NCI-H2107 treated with DMSO at 0.1 percent for 48 hours (cell line): ENCODE measurements at regions not wholly inside any gene's neighbourhood (a gene's known extent, or its start where the extent isn't known, plus 50 kb on each side); places are given as distances from the start of the nearest gene placed in this dataset.

Experiments used
- DNase-seq: peaks from one replicate; lab custom pipeline; 2025; ENCODE audit not compliant: unreplicated experiment; lab: John Stamatoyannopoulos, UW

DNA sequence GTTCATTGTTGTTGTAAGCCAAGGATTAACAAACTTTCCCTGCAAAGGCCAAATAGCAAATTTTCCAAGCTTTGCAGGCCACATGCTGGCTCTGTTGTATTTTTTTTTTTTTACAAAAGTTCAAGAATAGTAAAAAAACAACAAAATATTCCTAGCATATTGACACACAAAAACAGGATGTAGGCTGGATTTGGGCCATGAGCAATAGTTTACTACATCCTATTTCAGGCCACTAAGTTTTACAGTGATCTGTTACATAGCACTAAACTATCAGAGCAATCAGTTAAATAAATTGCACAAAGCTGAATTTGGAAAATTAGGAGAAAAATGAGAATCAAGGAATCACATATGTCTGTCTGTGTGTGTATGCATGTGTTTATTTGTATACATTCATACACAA lies 491.8 kb upstream of the GHITM start:
- no peak for DNase-seq

DNA sequence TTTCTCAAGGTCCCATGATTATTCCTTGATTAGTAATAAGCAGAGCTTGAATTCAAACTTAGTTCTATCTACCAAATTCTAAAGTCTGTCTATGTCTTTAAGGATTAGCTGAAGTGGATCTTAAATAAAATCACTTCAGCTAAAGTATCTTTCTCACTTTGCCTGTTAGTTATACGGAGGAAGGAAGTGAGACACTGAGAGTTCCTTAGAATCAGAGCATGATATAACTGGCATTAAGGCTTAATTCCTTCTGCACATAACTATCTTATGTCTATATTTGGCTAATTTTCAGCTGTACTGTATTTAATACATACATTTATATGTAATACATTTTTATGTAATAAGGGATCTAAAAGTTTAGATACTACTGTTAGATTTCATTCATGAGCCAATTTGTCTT lies 491.1 kb upstream of the GHITM start:
- DNase-seq: no peak

GRCh38 chr10:83649471-83649870 lies 489.8 kb upstream of the GHITM start:
- no peak for DNase-seq

- DNase-seq: no peak
These were observed 484.6 kb upstream of the GHITM start for GRCh38 chr10:83654689-83655088.

- no peak for DNase-seq
These were observed 482.4 kb upstream of the GHITM start for GRCh38 chr10:83656924-83657323.

DNA sequence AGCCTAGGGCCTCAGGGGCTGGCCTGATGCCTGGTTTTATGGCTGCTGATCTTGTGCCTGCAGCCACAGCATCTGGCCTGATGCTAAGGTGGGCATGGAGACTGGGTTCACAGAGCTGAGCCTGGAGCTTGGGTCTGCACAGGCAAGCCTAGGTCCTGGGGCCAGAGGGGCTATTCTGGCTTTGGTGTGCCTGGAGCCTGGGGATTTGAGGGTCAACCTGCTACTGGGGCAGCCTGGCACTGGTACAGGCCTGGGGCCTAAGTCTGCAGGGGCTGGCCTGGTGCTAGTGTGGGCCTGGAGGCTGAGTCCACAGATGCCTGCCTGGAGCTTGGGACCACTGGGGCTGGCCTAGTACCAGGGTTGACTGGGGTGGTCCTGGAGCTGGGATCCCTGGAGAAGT lies 481.8 kb upstream of the GHITM start:
- DNase-seq: no peak

DNA sequence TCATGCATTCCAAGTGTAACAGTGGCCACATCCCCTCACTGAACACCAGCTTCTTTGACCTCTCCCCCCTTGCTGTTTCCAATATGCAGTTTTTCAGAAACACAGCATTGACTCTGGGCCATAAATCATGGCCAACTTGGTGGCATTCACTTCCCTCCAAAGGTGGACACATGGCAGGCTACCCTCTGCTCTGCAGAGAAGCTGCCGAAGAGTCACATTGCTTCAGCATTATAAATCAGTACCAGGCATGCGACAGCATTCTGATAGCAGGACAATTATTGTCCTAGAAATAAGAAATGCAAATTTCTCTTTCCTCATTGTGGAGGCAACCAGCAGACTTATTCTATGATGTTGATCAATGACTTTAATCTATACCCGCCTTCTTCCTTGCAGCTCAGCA lies 475.4 kb upstream of the GHITM start:
- DNase-seq: no peak

GRCh38 chr10:83666762-83667161 lies 472.5 kb upstream of the GHITM start:
- no peak for DNase-seq

DNA sequence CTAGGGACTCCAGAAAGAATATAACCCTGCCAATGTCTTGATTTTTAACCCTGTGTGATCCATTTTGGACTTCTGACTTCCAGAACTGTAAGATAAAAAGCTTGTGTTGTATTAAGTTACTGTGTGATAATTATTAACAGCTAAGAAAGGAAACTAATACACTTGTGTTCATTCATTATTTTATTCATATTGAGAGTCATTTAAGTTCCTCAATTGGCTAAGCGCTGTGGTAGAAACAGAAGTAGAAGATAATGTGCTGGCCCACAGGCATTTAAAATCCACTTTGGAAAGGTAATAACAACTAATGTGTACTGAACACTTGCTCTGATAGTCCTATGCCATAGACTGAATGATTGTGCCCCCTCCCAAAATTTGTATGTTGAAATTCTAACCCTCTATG lies 471.7 kb upstream of the GHITM start:
- no peak for DNase-seq

DNA sequence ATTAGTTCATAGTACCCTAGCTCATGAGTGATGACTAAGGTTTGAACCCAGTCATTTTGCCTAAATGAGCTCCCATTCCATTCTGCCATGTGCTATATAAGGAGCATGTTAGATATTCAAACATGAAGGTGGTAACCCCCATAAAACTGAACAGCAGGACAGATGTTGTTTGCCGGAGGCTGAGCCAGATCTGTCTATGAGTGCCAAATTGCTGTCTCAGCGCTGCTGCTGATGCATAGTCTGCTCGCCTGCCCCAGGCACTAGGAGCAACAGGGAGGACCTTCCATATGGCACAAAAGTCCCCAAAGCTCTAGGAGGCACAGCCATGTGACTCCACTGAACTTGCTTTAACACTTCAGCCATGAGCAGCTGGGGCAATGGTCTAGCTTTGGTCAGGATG lies 466.0 kb upstream of the GHITM start:
- no peak for DNase-seq

DNA sequence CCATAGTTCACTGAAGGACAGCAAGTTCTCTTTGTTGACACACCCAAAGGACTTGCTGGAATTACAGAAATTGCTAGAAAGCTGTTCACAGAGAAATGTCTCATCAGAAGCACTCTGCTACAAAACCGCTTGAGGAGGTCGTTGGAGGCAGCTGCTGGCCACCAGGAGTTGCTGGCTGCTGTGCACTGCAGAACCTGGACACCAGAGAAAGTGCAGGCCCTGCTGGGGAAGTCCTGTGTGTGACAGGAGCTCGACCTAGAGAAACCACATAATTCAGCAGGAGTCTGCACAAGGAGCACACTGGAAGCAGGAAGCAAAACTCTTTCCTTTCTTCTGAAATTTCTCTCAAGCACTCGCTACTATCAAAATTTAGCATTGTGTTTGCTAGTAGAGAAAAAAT lies 461.5 kb upstream of the GHITM start:
- no peak for DNase-seq

DNA sequence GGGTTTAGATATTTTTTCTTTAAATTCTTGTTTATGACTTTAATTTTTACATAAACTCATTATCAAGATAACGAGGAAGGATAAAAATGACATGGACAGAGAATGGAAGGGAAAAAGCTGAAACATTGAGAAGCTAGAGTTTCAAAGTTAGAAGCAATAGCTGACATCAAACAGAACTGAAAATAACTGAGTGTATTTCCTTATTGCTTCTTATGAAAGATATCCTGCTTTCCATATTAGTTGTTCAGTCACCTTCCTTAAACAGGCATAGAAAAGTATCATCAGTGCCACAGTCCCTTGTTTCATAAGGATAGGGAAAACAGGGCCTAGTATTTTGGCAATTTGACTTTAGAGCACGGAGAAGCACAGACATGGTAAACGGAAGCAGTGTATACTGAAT lies 460.5 kb upstream of the GHITM start:
- no peak for DNase-seq

DNA sequence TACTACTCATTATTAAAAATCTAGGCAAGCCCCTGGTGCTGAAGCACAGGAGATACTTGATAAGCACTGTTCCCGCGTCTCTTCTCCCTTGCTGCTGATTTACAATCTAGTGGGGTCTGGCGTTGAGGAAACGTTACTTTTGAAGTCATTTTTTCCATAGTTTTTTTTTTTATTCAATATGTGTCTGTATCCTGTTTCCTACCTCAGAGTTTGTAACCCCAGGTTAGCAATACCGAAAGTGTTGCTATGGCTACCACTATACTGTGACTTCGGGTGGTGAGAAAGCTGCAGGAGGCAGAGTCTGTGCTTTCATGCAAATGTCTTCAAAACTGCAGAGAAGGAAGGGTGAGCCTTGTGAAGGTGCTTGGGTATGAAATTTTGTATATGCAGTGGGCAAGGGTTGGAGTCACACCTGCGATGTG lies 458.8 kb upstream of the GHITM start:
- DNase-seq: no peak

GRCh38 chr10:83682414-83682813 lies 456.9 kb upstream of the GHITM start:
- DNase-seq: no peak

GRCh38 chr10:83685458-83685857 lies 453.9 kb upstream of the GHITM start:
- no peak for DNase-seq

GRCh38 chr10:83691791-83692596 lies 447.3 kb upstream of the GHITM start:
- DNase-seq: no peak

DNA sequence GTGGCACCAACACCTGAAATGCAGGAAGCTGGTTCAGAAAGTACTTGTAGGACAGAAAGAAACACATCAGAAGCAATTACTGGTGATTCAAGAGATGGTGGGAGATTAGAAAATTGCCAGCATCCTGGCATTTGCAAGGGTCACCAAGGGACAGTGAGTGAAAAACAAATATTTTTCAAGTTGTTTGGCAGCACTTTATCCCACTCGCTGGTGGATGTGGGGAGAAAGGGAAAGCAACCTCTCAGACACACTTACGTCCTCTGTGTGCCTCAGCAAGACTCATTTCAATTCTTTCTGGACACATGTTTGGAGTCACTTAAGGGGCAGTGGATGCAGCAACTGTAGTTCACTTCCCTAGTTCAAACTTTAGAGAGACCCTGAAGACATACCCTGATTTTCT lies 440.4 kb upstream of the GHITM start:
- no peak for DNase-seq

DNA sequence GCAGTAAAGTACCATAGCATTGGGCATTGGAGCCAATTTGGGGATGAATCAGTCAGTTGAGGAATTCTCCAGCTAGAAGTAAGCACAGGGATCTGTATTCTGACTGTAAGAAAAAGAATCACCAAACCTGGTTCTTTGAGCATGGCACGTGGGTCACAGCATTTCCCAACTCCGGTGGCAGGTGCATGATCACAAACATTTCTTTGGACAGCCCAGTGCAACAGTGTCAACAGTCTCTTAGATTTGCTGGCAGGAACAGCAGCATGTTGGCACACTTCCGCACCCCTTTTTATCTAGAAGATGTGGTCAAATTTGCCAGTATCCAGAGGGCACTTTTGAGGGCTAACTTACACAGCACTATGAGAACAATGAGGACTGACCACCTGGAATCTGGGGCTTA lies 437.5 kb upstream of the GHITM start:
- DNase-seq: no peak

GRCh38 chr10:83702731-83703130 lies 436.6 kb upstream of the GHITM start:
- DNase-seq: no peak

GRCh38 chr10:83706120-83706519 lies 433.2 kb upstream of the GHITM start:
- no peak for DNase-seq

DNA sequence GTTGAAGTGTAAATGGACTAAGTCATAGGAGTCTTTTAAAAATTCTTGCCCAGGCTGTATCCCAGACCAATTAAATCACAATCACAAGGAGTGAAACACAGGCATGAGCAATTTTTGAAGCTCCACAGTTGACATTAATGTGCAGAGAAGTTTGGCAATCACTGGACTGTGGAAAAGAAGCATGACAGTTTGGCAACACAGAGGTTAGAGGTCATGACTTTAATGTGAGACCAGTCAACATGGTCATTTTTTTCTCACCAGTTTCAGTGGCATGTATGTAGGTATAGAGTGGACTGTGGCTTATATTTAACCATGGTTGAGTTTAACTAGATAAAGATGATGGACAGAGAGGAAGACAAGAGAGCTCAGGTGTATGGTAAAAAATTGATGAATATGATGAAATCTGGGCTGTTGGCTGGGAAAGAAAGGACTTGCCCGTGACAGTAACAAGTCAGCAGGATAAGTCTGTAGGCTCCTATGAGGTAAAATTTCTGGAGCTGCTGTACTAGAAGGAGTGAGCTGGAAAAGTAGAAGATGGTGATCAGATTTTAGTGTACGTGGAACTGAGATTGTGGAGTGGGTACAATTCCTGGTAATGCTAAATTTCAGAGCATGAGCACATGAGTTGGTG lies 432.2 kb upstream of the GHITM start:
- DNase-seq: no peak

- no peak for DNase-seq
These were observed 425.9 kb upstream of the GHITM start for GRCh38 chr10:83713423-83713822.

- no peak for DNase-seq
These were observed 416.2 kb upstream of the GHITM start for GRCh38 chr10:83723080-83723479.
